ENCODE measurements at regions not wholly inside any gene's neighbourhood (a gene's known extent, or its start where the extent isn't known, plus 50 kb on each side); places are given as distances from the start of the nearest gene placed in this dataset.

- TF ChIP-seq ARNTL (CRISPR knock-in tag; IDR thresholded peaks at IDR 0.05; ENCODE audit: borderline replicate concordance, low read depth) (no peak), PPARA (CRISPR knock-in tag; IDR thresholded peaks at IDR 0.05; ENCODE audit: borderline replicate concordance) (no peak), ZNF70 (CRISPR knock-in tag; IDR thresholded peaks at IDR 0.05) (no peak), PATZ1 (CRISPR knock-in tag; IDR thresholded peaks at IDR 0.05; ENCODE audit: borderline replicate concordance) (no peak), RARB (CRISPR knock-in tag; IDR thresholded peaks at IDR 0.05) (no peak), CREB5 (CRISPR knock-in tag; IDR thresholded peaks at IDR 0.05; ENCODE audit: low read depth) (no peak), TOX (CRISPR knock-in tag; IDR thresholded peaks at IDR 0.05; ENCODE audit: borderline replicate concordance) (no peak), CSRNP3 (CRISPR knock-in tag; IDR thresholded peaks at IDR 0.05) (no peak), ZNF565 (CRISPR knock-in tag; conservative IDR thresholded peaks at IDR 0.05; ENCODE audit: low read depth) (no peak), ZFP3 (CRISPR knock-in tag; IDR thresholded peaks at IDR 0.05) (no peak), ZFP30 (CRISPR knock-in tag; IDR thresholded peaks at IDR 0.05) (no peak), OSR1 (CRISPR knock-in tag; IDR thresholded peaks at IDR 0.05) (no peak)
Measured at GRCh38 chr5:163838738-163839137, 333.3 kb downstream of the MAT2B start.

Data from SK-N-SH treated with all-trans-retinoic acid at 6 μM for 48 hours (cell line).